Esophagus squamous epithelium (tissue), 5 donors: ENCODE measurements at regions not wholly inside any gene's neighbourhood (a gene's known extent, or its start where the extent isn't known, plus 50 kb on each side); places are given as distances from the start of the nearest gene placed in this dataset.
A peak's percentile ranks its signal among the peaks of the same experiment; 100 is the strongest.

Experiments used
- DNase-seq: peaks from one replicate; lab custom pipeline; 2025; lab: John Stamatoyannopoulos, UW
- H3K27ac ChIP-seq, 4 donors: fragments of 200-600 bp; sonication (generic); one replicate each; pipeline ENCODE4 v1.5.1; 2016 to 2019; ENCODE audit warnings: mild to moderate bottlenecking in 1 of 4
- H3K27me3 ChIP-seq, 4 donors: fragments of 200-600 bp; sonication (generic); 1 replicate in 3 of 4; 2 replicates in 1 of 4; pipeline versions ENCODE4 v1.5.1 to v1.6.0; 2017 to 2021; ENCODE audit warnings: antibody characterized with exemption in 1 of 4
- H3K36me3 ChIP-seq, 3 donors: fragments of 200-600 bp; sonication (generic); one replicate each; pipeline ENCODE4 v1.5.1; 2016 to 2019
- H3K4me1 ChIP-seq, 3 donors: fragments of 200-600 bp; sonication (generic); one replicate each; pipeline ENCODE4 v1.5.1; 2017 to 2019
- H3K4me3 ChIP-seq, 4 donors: fragments of 200-600 bp; sonication (generic); 1 replicate in 3 of 4; 2 replicates in 1 of 4; pipeline ENCODE4 v1.5.1; 2016 to 2019; ENCODE audit warnings: mild to moderate bottlenecking in 2 of 4, moderate library complexity in 1 of 4
- H3K9me3 ChIP-seq, 3 donors: fragments of 200-600 bp; sonication (generic); one replicate each; pipeline ENCODE4 v1.5.1; 2016 to 2019
- CTCF ChIP-seq, 6 experiments: fragments of 450-650 bp in 4 of 6; fragments of 200-600 bp in 2 of 6; sonication (generic) in 2 of 6; IDR thresholded peaks; one replicate each; pipeline ENCODE4 v1.5.1; 2016 to 2019; ENCODE audit warnings: antibody characterized with exemption in 6 of 6, mild to moderate bottlenecking in 4 of 6, moderate library complexity in 4 of 6
- POLR2A ChIP-seq, 4 donors: fragments of 450-650 bp; IDR thresholded peaks; one replicate each; pipeline ENCODE4 v1.6.1; 2017; ENCODE audit warnings: antibody characterized with exemption in 4 of 4, mild to moderate bottlenecking in 4 of 4, moderate library complexity in 3 of 4
- WGBS, 2 donors: methylation state at CpG; one replicate each; pipeline ENCODE4 v1.1.5; 2018; 5-methylcytosine and 5-hydroxymethylcytosine counted together
- intact Hi-C: fragments of 100-400 bp; cut with DNase I; formaldehyde crosslinking; loops from one replicate; pipeline ENCODE4 v1.15.0; 2022
- donor health status: DM: yes; HTN: yes; CAD: no.

GRCh38 chr3:6182909-6183308 lies 678.0 kb upstream of the GRM7 start:
- intact Hi-C loops, result no loop called here
- 48 to 54% methylated on average over 2 of the region's 2 CpGs for WGBS, 2 donors
- TF ChIP-seq POLR2A (IDR thresholded peaks at IDR 0.05), result no peak
- Histone ChIP-seq H3K9me3 (no peaks in the 10 kb centered on the region), H3K4me1 (no peaks in the 10 kb centered on the region), H3K4me3 (no peak overlapping the region), H3K27me3 (no peaks in the 10 kb centered on the region), H3K36me3 (no peaks in the 10 kb centered on the region), H3K27ac (no peak overlapping the region)
- DNase-seq, result no peak

- Histone ChIP-seq H3K9me3 (no peaks in the 10 kb centered on the region), H3K4me3 (no peak overlapping the region), H3K4me1 (no peaks in the 10 kb centered on the region), H3K27me3 (no peaks in the 10 kb centered on the region), H3K27ac (no peak overlapping the region), H3K36me3 (no peaks in the 10 kb centered on the region)
- intact Hi-C loops, result no loop called here
- WGBS, 2 donors, result 94% methylated on average over 1 of the region's 1 CpG
- no peak for DNase-seq
- TF ChIP-seq POLR2A (IDR thresholded peaks at IDR 0.05) (no peak), CTCF (IDR thresholded peaks at IDR 0.05) (no peak)
Observed at GRCh38 chr3:6189384-6189783, 671.5 kb upstream of the GRM7 start.

- Histone ChIP-seq H3K4me1 (no peaks in the 10 kb centered on the region), H3K27ac (no peak overlapping the region), H3K36me3 (no peaks in the 10 kb centered on the region), H3K9me3 (no peaks in the 10 kb centered on the region), H3K4me3 (no peak overlapping the region), H3K27me3 (no peaks in the 10 kb centered on the region)
- DNase-seq, result no peak
- WGBS, 2 donors, result 16 to 25% methylated on average over 1 of the region's 1 CpG
- no peak for TF ChIP-seq POLR2A (IDR thresholded peaks at IDR 0.05)
- TF ChIP-seq CTCF (IDR thresholded peaks at IDR 0.05), result peak in 1 of 6 experiments; percentile 41
- intact Hi-C loops, result no loop called here
Observed at GRCh38 chr3:6204891-6205290, 656.0 kb upstream of the GRM7 start.

GRCh38 chr3:6216135-6217026 lies 644.5 kb upstream of the GRM7 start:
- H3K36me3 ChIP-seq, result no peaks in the 10 kb centered on the region
- TF ChIP-seq CTCF (IDR thresholded peaks at IDR 0.05), result no peak
- no peak for TF ChIP-seq POLR2A (IDR thresholded peaks at IDR 0.05)
- 26 to 31% methylated on average over 3 of the region's 3 CpGs for WGBS, 2 donors
- H3K27ac ChIP-seq, result no peak overlapping the region
- DNase-seq, result no peak
- H3K9me3 ChIP-seq, result no peaks in the 10 kb centered on the region
- H3K27me3 ChIP-seq, result no peaks in the 10 kb centered on the region
- H3K4me1 ChIP-seq, result no peaks in the 10 kb centered on the region
- H3K4me3 ChIP-seq, result no peak overlapping the region
- intact Hi-C loops, result no loop called here

GRCh38 chr3:6220447-6220846 lies 640.5 kb upstream of the GRM7 start:
- Histone ChIP-seq H3K27ac (no peak overlapping the region), H3K27me3 (no peaks in the 10 kb centered on the region), H3K4me3 (no peak overlapping the region), H3K9me3 (no peaks in the 10 kb centered on the region), H3K36me3 (no peaks in the 10 kb centered on the region), H3K4me1 (no peaks in the 10 kb centered on the region)
- TF ChIP-seq POLR2A (IDR thresholded peaks at IDR 0.05), result no peak
- TF ChIP-seq CTCF (IDR thresholded peaks at IDR 0.05), result no peak
- intact Hi-C loops, result no loop called here
- DNase-seq, result no peak
- WGBS, 2 donors, result 33 to 68% methylated on average over 2 of the region's 2 CpGs
